M059J (cell line): ENCODE measurements at regions not wholly inside any gene's neighbourhood (a gene's known extent, or its start where the extent isn't known, plus 50 kb on each side); places are given as distances from the start of the nearest gene placed in this dataset.

ENCODE experiments used
- DNase-seq: peaks from one replicate; pipeline ENCODE4 v3.0.0-alpha.2; 2012; ENCODE audit warnings: low read depth

DNA sequence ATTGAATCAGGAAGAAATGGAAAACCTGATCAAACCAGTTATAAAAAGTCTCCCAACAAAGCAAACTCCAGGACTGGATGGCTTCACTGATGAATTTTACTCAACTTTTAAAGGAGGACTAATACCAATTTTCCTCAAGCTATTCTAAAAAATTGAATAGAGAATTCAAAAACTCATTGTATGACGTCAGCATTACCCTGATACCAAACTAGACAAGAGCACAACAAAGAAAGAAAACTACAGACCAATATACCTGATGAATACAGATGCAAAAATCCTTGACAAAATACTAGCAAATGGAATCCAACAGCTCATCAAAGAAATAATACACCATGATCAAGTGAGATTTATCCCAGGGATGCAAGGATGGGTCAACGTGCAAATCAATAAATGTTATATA lies 172.9 kb downstream of the FNDC1 start:
- DNase-seq = no peak

DNA sequence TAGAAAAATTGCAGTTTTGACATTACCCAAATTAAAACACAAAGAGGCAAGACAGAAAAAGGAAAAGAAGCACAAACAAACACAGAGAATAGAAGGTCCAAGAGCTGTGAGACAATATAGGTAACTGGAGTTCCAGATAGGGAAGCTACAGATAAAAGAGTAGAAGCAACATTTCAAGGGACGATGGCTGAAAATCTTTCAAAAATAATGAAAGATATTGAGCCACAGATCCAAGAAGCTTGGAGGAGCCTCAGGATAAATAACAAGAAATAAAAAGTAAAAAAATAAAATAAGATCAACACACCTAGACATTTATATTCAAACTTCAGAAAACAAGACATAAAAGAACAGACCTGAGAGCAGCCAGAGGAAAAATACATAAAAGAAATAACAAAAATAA lies 164.9 kb downstream of the FNDC1 start:
- no peak for DNase-seq

DNA sequence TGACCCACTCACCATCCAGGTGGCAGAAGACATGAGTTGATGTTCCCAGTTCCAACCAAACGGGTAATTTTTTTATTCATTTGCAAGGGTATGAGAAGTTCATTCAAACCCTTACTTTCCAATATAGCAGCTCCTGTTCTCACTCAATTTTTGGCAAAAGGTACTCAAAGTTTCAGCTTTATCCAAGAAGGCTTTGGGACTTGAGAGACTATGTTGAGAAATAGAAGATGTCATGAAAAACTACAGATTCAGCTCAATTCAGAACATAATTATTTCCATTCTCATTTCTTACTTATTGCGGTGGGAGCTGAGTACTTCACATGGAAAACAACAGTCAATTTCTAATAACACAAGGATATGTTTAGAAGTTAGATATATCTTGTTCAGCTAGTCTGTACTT lies 162.3 kb downstream of the FNDC1 start:
- no peak for DNase-seq

DNA sequence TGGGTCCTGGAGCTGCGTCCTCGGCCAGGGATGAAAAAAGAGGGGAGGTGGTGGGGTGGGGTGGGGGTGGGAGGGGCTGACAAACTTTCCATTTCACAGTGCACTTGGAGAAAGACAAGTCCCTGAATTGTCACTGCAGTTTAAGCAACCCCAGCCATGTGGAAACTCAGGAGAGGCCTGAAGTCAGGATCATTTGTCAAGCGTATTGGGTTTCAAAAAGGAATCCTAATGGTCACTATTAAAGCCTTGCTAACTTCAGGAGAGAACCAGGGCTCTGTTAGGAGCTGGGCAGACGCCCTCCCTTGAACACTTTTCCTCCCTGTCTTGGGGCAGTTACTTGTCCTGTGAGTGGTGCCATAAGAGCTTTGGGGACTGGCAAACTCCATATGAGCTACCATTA lies 159.9 kb downstream of the FNDC1 start:
- DNase-seq = no peak

DNA sequence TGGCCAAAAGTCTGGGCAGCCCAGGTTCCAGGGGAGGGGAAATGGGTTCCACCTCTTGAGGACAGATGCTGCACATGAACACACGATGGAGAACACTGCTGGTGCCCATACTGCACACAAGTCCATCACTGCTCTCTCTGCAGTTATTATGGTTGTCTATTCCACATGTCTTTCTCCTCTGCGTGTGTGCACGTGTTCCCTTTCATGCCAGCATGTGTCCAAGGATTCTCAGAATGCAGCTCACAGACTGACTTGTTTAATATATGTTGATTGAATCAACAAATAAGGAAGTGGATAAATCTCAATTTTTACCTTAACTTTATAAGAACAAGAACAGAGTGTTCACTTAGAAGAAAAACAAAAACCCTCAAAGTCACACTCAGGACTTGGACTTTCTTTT lies 158.9 kb downstream of the FNDC1 start:
- no peak for DNase-seq

DNA sequence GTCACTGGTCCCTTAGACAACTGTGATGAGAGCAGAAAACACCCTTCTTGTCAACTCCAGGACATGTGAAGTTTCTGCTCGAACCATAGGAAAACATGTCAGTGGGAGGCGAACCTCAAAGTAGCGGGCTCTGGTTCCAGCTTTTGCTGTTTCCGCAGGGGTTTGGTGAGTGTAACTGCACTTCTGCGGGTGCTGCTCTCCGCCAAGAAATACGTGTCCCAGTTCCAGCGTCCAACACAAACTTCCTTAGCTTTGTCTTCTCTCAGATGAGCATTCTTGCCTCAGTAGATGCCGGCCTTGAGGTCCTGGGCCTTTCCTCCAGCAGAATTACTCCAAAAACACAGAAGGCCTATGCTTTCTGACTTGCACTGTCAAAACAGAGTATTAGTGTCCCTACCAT lies 156.3 kb downstream of the FNDC1 start:
- no peak for DNase-seq

DNA sequence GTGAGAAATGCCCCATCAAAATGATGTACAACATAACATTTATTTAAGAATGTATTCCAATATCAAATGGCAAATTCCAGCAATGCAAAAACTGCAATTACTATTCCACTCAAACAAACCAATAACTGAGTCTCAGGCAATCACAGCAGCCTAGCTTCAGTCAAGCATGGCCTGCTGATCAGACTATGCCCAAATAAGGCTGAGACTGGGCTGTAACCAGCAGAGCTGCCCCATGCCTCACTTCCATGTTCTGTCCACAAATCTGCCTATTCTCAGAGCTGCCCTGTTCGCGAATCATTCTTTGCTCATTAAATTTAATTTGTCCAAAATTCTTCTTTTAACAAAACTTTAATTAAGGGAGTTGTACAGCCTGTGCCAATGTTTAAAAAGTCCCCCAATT lies 155.4 kb downstream of the FNDC1 start:
- no peak for DNase-seq
